OCI-LY1 (cell line): ENCODE measurements at regions not wholly inside any gene's neighbourhood (a gene's known extent, or its start where the extent isn't known, plus 50 kb on each side); places are given as distances from the start of the nearest gene placed in this dataset.

Experiments used
- H2AFZ ChIP-seq: fragments of 200-600 bp; sonication (generic), shearing (Covaris generic); 2 replicates; pipeline ENCODE4 v1.6.0; 2014; ENCODE audit warnings: antibody characterized with exemption, mild to moderate bottlenecking, low read length
- H3F3A ChIP-seq: fragments of 200-600 bp; sonication (generic), shearing (Covaris generic); 2 replicates; pipeline ENCODE4 v1.6.0; 2014; ENCODE audit warnings: mild to moderate bottlenecking, antibody characterized with exemption, low read length, moderate library complexity; ENCODE audit not compliant: insufficient read depth
- H3K27ac ChIP-seq: fragments of 200-600 bp; sonication (generic); 2 replicates; pipeline ENCODE4 v1.5.1; 2014; ENCODE audit warnings: low read length, mixed run types, mild to moderate bottlenecking, low read depth; ENCODE audit not compliant: poor library complexity, severe bottlenecking
- H3K27me3 ChIP-seq: fragments of 200-600 bp; sonication (generic); 2 replicates; pipeline ENCODE4 v1.6.0; 2014; ENCODE audit warnings: antibody characterized with exemption, mild to moderate bottlenecking, low read length, moderate library complexity; ENCODE audit not compliant: insufficient read depth
- H3K36me3 ChIP-seq: fragments of 200-600 bp; sonication (generic); 2 replicates; pipeline ENCODE4 v1.6.1; 2014; ENCODE audit warnings: mild to moderate bottlenecking, antibody characterized with exemption, low read length, moderate library complexity, mixed read lengths; ENCODE audit not compliant: insufficient read depth
- H3K4me1 ChIP-seq: fragments of 200-600 bp; sonication (generic); 2 replicates; pipeline ENCODE4 v1.5.1; 2014; ENCODE audit warnings: mild to moderate bottlenecking, low read length, moderate library complexity; ENCODE audit not compliant: insufficient read depth, severe bottlenecking
- H3K4me2 ChIP-seq: fragments of 200-600 bp; sonication (generic), shearing (Covaris generic); 2 replicates; pipeline ENCODE4 v1.6.1; 2014; ENCODE audit warnings: low read length
- H3K4me3 ChIP-seq: fragments of 200-600 bp; sonication (generic); 2 replicates; pipeline ENCODE4 v1.5.1; 2014; ENCODE audit warnings: low read length, low read depth, mild to moderate bottlenecking, mixed read lengths; ENCODE audit not compliant: poor library complexity, severe bottlenecking
- H3K79me2 ChIP-seq: fragments of 200-600 bp; shearing (Covaris generic); 2 replicates; pipeline ENCODE4 v1.6.1; 2016; ENCODE audit warnings: mixed run types, low read length, mixed read lengths; ENCODE audit not compliant: insufficient read depth
- H3K9ac ChIP-seq: fragments of 200-600 bp; sonication (generic), shearing (Covaris generic); 2 replicates; pipeline ENCODE4 v1.6.1; 2014; ENCODE audit warnings: mild to moderate bottlenecking, low read length, mixed read lengths
- H3K9me2 ChIP-seq: fragments of 200-600 bp; sonication (generic), shearing (Covaris generic); 2 replicates; pipeline ENCODE4 v1.6.1; 2014; ENCODE audit warnings: low read depth, mild to moderate bottlenecking, low read length, mixed read lengths
- H3K9me3 ChIP-seq: fragments of 200-600 bp; shearing (Covaris generic); 2 replicates; pipeline ENCODE4 v1.6.1; 2014; ENCODE audit warnings: low read length, mixed read lengths
- H4K20me1 ChIP-seq: fragments of 200-600 bp; sonication (generic), shearing (Covaris generic); 2 replicates; pipeline ENCODE4 v1.6.0; 2016; ENCODE audit warnings: mild to moderate bottlenecking, low read length; ENCODE audit not compliant: insufficient read depth
- CTCF ChIP-seq: fragments of 200-600 bp; sonication (generic), shearing (Covaris generic); IDR thresholded peaks from 2 replicates; pipeline ENCODE4 v1.5.1; 2017; ENCODE audit warnings: mild to moderate bottlenecking, antibody characterized with exemption, low read length, moderate library complexity, mixed read lengths
- EZH2 ChIP-seq: fragments of 200-600 bp; sonication (generic), shearing (Covaris generic); IDR thresholded peaks from 2 replicates; pipeline ENCODE4 v1.8.0; 2017; ENCODE audit warnings: borderline replicate concordance, mixed run types, mild to moderate bottlenecking, antibody characterized with exemption, low read length, moderate library complexity, mixed read lengths

GRCh38 chr10:44848211-44848610 is 62.9 kb upstream of the TMEM72 start:
- Histone ChIP-seq H3K9ac (no peak overlapping the region), H3K36me3 (no peaks in the 10 kb centered on the region), H3F3A (no peaks in the 10 kb centered on the region), H3K27me3 (0 out of 2 replicates have a peak, but pooled peaks cover 5% of the 10 kb centered on the region), H3K4me3 (no peak overlapping the region), H3K9me3 (no peaks in the 10 kb centered on the region), H4K20me1 (no peaks in the 10 kb centered on the region), H3K9me2 (no peaks in the 10 kb centered on the region), H3K79me2 (no peaks in the 10 kb centered on the region), H3K27ac (no peak overlapping the region), H3K4me1 (no peaks in the 10 kb centered on the region), H3K4me2 (no peak overlapping the region), H2AFZ (no peak overlapping the region)
- TF ChIP-seq CTCF (no peak), EZH2 (no peak)

GRCh38 chr10:44849936-44850335 is 61.2 kb upstream of the TMEM72 start:
- H3K4me1 ChIP-seq = no peaks in the 10 kb centered on the region
- no peaks in the 10 kb centered on the region for H3K36me3 ChIP-seq
- no peak overlapping the region for H3K9ac ChIP-seq
- H3K9me3 ChIP-seq = no peaks in the 10 kb centered on the region
- no peak overlapping the region for H3K27ac ChIP-seq
- TF ChIP-seq CTCF (no peak), EZH2 (no peak)
- no peaks in the 10 kb centered on the region for H4K20me1 ChIP-seq
- no peaks in the 10 kb centered on the region for H3F3A ChIP-seq
- H3K4me3 ChIP-seq = no peak overlapping the region
- H3K27me3 ChIP-seq = 0 out of 2 replicates have a peak, but pooled peaks cover 5% of the 10 kb centered on the region
- H3K4me2 ChIP-seq = no peak overlapping the region
- no peaks in the 10 kb centered on the region for H3K9me2 ChIP-seq
- H3K79me2 ChIP-seq = no peaks in the 10 kb centered on the region
- no peak overlapping the region for H2AFZ ChIP-seq

- Histone ChIP-seq H3K9me2 (no peaks in the 10 kb centered on the region), H3K27ac (no peak overlapping the region), H3K4me1 (no peaks in the 10 kb centered on the region)
These were observed 60.7 kb upstream of the TMEM72 start for GRCh38 chr10:44850356-44850934.

More at GRCh38 chr10:44850356-44850934, 60.7 kb upstream of the TMEM72 start:
- no peak overlapping the region for H3K9ac ChIP-seq
- no peaks in the 10 kb centered on the region for H3K36me3 ChIP-seq
- H3K79me2 ChIP-seq = no peaks in the 10 kb centered on the region
- H2AFZ ChIP-seq = no peak overlapping the region
- H3F3A ChIP-seq = no peaks in the 10 kb centered on the region
- H3K4me3 ChIP-seq = no peak overlapping the region
- H3K9me3 ChIP-seq = no peaks in the 10 kb centered on the region
- no peak overlapping the region for H3K4me2 ChIP-seq
- H3K27me3 ChIP-seq = 0 out of 2 replicates have a peak, but pooled peaks cover 5% of the 10 kb centered on the region
- no peaks in the 10 kb centered on the region for H4K20me1 ChIP-seq
- TF ChIP-seq CTCF = no peak
- no peak for TF ChIP-seq EZH2
